ENCODE measurements at regions not wholly inside any gene's neighbourhood (a gene's known extent, or its start where the extent isn't known, plus 50 kb on each side); places are given as distances from the start of the nearest gene placed in this dataset.

- BruUV-seq (replicated peaks), result no TSS peak
- no peak overlapping the region for H3K4me3 Mint-ChIP-seq (ENCODE audit: unreplicated experiment)
- no peaks in the 10 kb centered on the region for H3K27me3 ChIP-seq (replicated peaks; ENCODE audit: control insufficient read depth, insufficient read depth, low read length)
- ChIA-PET POLR2A (no interaction called here), CTCF (no interaction called here)
- intact Hi-C loops (cut with micrococcal nuclease; ENCODE audit: unreplicated experiment), result no loop called here
- no peaks in the 10 kb centered on the region for H3K4me1 ChIP-seq
- no peaks in the 10 kb centered on the region for H3K36me3 ChIP-seq (ENCODE audit: control insufficient read depth, insufficient read depth, low read length)
- H3K36me3 Mint-ChIP-seq (ENCODE audit: insufficient read depth, unreplicated experiment), result no peaks in the 10 kb centered on the region
- H3K27ac Mint-ChIP-seq (ENCODE audit: unreplicated experiment), result no peak overlapping the region
- H3K9me3 ChIP-seq, result no peaks in the 10 kb centered on the region
- H3K27me3 Mint-ChIP-seq (ENCODE audit: insufficient read depth, unreplicated experiment), result peaks cover 3% of the 10 kb centered on the region
- no peaks in the 10 kb centered on the region for H3K9me3 Mint-ChIP-seq (ENCODE audit: unreplicated experiment)
- H3K4me3 ChIP-seq (ENCODE audit: low read depth, low read length), result no peak overlapping the region
- no peaks in the 10 kb centered on the region for H3K4me1 Mint-ChIP-seq (ENCODE audit: low read depth, unreplicated experiment)
- no peak for TF ChIP-seq CTCF (IDR thresholded peaks at IDR 0.05; ENCODE audit: insufficient read depth in 1 of 2, low read depth in 1 of 2, low read length in 1 of 2, severe bottlenecking in 1 of 2, unreplicated experiment in 1 of 2)
- no peak for DNase-seq
These were observed 234.2 kb downstream of the TBX15 start for GRCh38 chr1:118753976-118754375.

GRCh38 chr1:118751166-118751565 is 237.0 kb downstream of the TBX15 start:
- H3K9me3 ChIP-seq, result no peaks in the 10 kb centered on the region
- H3K4me3 ChIP-seq (ENCODE audit: low read depth, low read length), result no peak overlapping the region
- Mint-ChIP-seq H3K36me3 (ENCODE audit: insufficient read depth, unreplicated experiment) (no peaks in the 10 kb centered on the region), H3K4me1 (ENCODE audit: low read depth, unreplicated experiment) (no peaks in the 10 kb centered on the region), H3K4me3 (ENCODE audit: unreplicated experiment) (no peak overlapping the region), H3K27ac (ENCODE audit: unreplicated experiment) (no peak overlapping the region), H3K9me3 (ENCODE audit: unreplicated experiment) (no peaks in the 10 kb centered on the region), H3K27me3 (ENCODE audit: insufficient read depth, unreplicated experiment) (peaks cover 4% of the 10 kb centered on the region)
- no peaks in the 10 kb centered on the region for H3K4me1 ChIP-seq
- CTCF ChIA-PET, result no interaction called here
- POLR2A ChIA-PET, result no interaction called here
- intact Hi-C loops (cut with micrococcal nuclease; ENCODE audit: unreplicated experiment), result no loop called here
- no peak for DNase-seq
- no TSS peak for BruUV-seq (replicated peaks)
- H3K36me3 ChIP-seq (ENCODE audit: control insufficient read depth, insufficient read depth, low read length), result no peaks in the 10 kb centered on the region
- no peaks in the 10 kb centered on the region for H3K27me3 ChIP-seq (replicated peaks; ENCODE audit: control insufficient read depth, insufficient read depth, low read length)
- TF ChIP-seq CTCF (IDR thresholded peaks at IDR 0.05; ENCODE audit: insufficient read depth in 1 of 2, low read depth in 1 of 2, low read length in 1 of 2, severe bottlenecking in 1 of 2, unreplicated experiment in 1 of 2), result no peak

GRCh38 chr1:118744420-118744819 is 243.7 kb downstream of the TBX15 start:
- no peak overlapping the region for H3K4me3 ChIP-seq (ENCODE audit: low read depth, low read length)
- Mint-ChIP-seq H3K27me3 (ENCODE audit: insufficient read depth, unreplicated experiment) (peaks cover 10% of the 10 kb centered on the region), H3K27ac (ENCODE audit: unreplicated experiment) (no peak overlapping the region), H3K4me3 (ENCODE audit: unreplicated experiment) (no peak overlapping the region), H3K4me1 (ENCODE audit: low read depth, unreplicated experiment) (no peaks in the 10 kb centered on the region), H3K36me3 (ENCODE audit: insufficient read depth, unreplicated experiment) (no peaks in the 10 kb centered on the region), H3K9me3 (ENCODE audit: unreplicated experiment) (no peaks in the 10 kb centered on the region)
- POLR2A ChIA-PET, result no interaction called here
- H3K36me3 ChIP-seq (ENCODE audit: control insufficient read depth, insufficient read depth, low read length), result no peaks in the 10 kb centered on the region
- DNase-seq, result no peak
- TF ChIP-seq CTCF (IDR thresholded peaks at IDR 0.05; ENCODE audit: insufficient read depth in 1 of 2, low read depth in 1 of 2, low read length in 1 of 2, severe bottlenecking in 1 of 2, unreplicated experiment in 1 of 2), result no peak
- H3K9me3 ChIP-seq, result no peaks in the 10 kb centered on the region
- no TSS peak for BruUV-seq (replicated peaks)
- CTCF ChIA-PET, result no interaction called here
- intact Hi-C loops (cut with micrococcal nuclease; ENCODE audit: unreplicated experiment), result no loop called here
- H3K4me1 ChIP-seq, result no peaks in the 10 kb centered on the region
- no peaks in the 10 kb centered on the region for H3K27me3 ChIP-seq (replicated peaks; ENCODE audit: control insufficient read depth, insufficient read depth, low read length)
